GM19035 (cell line): ENCODE measurements at regions not wholly inside any gene's neighbourhood (a gene's known extent, or its start where the extent isn't known, plus 50 kb on each side); places are given as distances from the start of the nearest gene placed in this dataset.

Experiments
- ATAC-seq: cut with Tn5 transposase; IDR thresholded peaks from one replicate; pipeline ENCODE4 v1.9.1; 2021; ENCODE audit not compliant: unreplicated experiment

DNA sequence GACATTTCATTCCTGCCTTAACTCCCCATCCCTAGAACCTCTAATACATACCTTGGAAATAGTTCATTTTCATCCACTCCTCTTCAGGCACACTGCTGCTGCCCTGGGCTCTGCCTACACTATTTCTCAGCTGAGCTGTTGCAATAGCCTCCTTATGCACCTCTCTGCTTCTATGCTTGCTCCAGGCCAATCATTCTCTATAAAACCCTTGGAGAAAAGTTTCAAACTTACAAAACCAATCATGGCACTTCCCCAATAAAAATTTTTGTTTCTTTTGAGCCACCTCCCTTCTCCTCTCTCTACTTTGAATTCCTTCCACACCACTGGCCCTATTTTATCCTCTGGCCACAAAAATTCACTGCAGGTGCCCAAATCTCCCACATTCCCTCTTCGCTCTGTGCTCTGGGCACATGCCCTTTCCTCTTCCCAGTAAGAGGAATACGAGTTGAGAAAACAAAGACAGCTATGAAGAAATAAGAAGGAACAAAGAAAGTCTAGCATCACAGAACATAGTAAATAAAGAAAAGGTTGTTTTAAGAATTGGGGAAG, 301.4 kb downstream of the ELAVL2 start:
- ATAC-seq = no peak

DNA sequence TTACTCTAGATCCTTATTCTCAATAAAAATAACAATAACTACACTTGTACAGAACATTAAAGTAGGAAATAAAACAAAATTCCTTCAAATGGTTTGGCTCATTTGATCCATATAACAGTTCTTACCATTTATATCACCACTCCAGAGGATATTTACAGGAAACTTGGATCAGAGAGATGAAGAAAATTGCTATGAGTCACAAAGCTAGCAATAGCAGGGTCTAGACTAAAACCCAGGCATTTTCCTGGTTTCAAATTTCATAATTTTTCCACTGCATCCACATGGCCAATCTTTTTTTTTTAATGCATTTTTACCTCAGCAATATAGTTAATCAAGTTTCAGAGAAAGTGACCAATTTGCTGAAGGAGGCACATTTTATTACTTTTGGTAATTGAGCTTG, 299.2 kb downstream of the ELAVL2 start:
- ATAC-seq = no peak

DNA sequence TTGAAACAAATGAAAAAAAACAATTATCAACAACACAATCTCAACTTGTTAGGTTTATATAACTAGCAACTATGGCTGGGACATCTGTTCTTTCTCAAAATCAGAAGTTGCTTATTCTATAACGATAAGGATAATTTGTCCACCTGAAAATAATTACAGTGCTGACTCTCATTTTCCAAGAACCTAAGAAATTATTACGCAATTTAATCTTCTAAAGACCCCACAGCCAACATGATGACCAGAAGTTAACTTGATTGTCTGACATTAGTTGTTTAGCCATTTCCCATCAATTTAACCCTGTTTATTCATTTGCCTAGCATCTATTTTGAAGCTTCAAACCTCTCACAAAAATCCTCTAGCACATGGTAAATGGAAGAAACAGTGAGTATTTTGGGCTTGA, 293.8 kb downstream of the ELAVL2 start:
- no peak for ATAC-seq

DNA sequence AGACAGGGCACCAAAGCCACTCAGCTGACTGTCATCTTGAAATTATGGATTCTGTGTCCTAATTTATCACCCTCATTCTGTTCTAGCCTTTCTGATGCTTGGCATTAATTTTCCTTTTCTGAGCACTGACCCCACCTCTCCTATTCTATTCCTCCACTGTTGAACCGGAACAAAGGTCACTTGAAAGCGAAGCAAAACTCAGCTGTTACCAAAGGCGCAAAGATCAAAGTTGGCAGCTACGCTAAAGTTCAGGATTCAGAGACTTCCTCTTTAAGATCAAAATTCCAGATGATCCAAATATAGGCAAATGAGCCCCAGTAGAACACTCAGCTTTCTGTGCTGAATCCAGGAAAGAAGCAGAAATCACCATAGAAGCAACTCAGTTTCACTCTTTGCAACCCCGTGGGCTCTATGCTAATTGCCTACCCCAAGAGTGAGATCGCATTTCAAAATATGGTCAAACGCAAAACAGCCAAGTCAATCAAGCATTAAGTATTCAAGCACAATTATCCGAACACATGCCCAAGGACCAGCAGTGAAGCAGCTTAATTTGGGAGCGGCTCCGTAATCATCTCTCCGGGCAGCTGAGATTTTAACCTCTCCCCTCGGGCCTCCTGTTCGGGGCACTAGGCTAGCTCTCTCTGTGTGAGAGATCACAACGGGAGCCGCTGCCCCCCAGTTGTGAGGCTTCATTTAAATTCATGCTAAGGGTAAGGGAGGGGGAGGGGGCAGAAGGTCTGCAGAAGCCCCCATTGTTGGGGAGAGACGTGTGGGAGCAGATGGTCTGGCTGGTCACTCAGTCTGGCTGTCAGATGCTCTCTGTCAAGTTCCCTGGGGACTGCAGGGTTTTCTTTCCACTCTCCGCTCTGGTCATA, 288.6 kb downstream of the ELAVL2 start:
- ATAC-seq = no peak

GRCh38 chr9:23538067-23538402, 288.0 kb downstream of the ELAVL2 start:
- ATAC-seq = no peak

GRCh38 chr9:23538461-23539003, 287.5 kb downstream of the ELAVL2 start:
- ATAC-seq = no peak

DNA sequence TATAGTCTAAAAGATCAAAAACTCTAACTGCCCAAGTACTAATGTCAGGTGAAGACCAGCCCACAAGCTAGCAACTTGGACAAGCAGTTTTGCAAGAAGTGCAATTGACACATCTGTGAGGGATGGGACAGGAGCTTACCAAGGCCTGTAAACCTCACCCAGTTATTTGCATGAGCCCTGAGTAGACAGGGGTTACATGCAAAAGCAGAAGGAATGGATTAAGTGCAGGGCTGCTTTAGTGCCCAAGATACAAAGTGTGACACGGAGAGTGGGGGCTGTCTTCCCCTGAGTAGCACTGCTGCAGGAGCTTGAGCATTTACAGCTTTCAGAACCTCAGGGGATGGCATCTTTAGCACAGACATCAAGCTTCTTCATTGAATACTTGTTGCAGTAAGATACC, 286.7 kb downstream of the ELAVL2 start:
- no peak for ATAC-seq

- ATAC-seq = no peak
Measured at GRCh38 chr9:23541976-23542375, 284.1 kb downstream of the ELAVL2 start.

- ATAC-seq = no peak
Measured at GRCh38 chr9:23542438-23542837, 283.6 kb downstream of the ELAVL2 start.

GRCh38 chr9:23542927-23543326, 283.1 kb downstream of the ELAVL2 start:
- ATAC-seq = no peak

DNA sequence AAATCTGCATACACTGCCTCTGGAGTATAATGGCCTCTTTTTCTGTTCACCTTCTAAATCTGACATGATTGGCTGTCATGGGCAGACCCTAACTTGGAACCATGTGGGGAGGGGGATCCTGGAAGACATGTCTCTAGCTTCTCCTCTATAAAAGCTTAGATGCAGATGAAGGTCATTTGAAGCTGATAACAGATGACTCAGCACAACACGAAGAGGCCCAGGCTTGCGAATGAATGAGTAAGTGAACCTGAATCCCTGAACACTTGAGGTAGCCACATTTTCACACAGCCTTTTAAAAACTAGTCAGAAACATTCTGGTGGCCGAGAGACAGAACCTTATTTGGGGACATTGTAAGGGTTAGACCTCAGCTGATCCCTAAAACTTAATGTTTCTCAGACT, 282.6 kb downstream of the ELAVL2 start:
- no peak for ATAC-seq

- ATAC-seq = no peak
Measured at GRCh38 chr9:23545728-23546127, 280.3 kb downstream of the ELAVL2 start.

DNA sequence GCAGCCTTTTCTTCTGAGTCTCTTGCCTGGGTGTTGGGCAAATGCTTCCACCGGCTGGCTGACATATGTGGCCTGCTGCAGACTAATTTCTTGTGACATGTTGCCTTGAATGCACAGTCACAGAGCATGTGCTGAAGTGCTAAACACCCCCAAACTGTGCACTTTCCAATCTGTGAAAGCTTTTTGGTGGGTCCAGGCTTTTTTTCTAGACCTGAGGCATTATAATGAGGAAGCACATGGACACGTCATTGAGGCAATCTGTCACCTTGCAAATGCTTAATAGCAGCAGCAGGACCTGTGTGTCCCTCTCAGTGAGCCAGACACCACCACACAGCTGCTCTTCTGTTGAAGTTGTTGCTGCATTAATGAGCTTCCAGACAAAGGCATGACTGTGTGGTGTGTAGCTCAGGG, 274.7 kb downstream of the ELAVL2 start:
- ATAC-seq = no peak

- ATAC-seq = no peak
Measured at GRCh38 chr9:23551929-23552707, 273.9 kb downstream of the ELAVL2 start.

DNA sequence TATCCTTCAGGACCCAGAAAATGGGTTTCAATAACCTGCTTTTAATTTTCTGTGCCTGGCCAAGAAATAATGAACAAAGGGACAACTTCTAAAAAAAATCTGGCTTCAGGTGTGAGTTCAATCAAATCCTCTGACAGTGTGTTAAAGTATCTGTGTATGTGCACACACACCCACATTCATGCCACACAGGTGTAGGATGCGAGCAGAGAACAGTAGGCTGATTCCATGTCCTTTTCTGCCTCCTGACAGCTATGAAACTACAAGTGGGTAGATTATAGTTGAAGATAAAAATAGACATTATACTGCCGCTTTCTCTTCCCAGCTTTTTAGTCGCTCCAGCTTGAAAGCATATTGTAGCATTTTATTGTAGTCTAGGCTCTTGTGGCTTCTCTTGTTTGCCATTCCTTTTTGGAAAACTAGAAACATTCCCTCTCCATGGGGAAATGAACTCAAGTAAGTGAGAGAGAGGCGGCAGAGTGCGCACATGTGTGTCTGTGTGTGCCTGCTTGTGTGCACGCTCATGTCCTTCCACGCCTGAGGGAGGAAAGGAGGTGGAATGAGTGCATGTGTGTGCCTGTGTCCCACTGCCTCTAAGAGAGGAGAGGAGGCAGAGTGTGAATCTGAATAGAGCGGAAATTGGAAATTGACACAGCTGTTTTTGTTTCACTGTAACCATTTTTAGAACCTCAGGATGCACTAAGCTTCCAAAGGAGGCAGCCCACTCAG, 273.0 kb downstream of the ELAVL2 start:
- ATAC-seq = no peak

DNA sequence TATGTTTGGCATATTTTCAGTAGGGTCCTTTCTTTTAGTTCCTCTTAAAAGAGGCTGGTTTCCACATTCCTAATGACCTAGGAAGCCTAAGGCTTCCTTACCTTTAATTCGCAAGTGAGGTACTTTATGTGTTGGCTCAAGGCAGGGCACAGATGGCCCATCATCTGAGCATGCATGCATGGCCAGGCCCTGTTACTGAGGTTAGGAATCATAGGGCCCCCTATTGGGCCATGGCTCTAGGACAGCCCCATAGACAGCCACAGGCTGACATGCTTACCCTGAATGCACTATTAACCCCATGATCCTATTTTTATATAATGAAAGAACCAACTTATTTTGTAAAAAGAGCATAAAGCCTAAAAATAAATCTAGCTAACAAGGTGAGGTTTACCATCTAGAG, 271.4 kb downstream of the ELAVL2 start:
- no peak for ATAC-seq

DNA sequence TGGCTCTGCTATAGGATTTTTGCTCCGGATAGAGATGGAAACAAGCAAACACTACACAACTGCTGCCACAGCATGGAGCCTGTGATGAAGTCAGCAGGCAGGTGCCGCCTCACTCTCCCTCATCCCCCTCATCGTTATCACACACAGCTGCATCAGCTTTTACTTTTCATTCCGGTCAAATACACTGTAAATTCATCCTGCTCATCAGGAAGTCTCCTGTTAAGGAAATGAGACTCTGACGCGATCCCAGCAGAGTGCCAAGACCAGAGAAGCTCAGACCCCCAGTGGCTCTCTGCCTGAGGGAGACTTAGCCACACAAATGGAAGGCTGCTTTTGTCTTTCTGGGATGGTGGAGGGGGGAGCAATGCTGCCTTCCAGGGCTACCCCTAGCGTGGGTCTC, 270.2 kb downstream of the ELAVL2 start:
- ATAC-seq = no peak

DNA sequence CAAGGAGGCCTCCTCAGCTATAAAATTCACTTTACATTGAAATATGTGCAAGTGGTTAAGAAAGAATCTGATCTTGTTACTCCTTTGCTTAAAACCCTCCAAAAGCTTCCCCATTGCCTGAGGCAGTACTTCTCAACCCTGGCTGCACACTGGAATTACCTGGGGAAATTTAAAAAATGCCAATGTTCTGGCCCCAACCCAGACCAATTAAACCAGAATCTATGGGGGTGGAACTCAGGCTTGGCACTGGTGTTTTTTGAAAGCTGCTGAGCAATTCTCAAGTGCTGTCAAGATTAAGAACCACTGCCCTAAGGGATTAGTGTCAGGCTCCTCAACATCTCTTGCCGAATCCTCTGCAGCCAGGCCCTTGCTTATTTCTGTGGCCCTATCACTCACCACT, 269.6 kb downstream of the ELAVL2 start:
- ATAC-seq = no peak

- no peak for ATAC-seq
Measured at GRCh38 chr9:23557689-23558088, 268.4 kb downstream of the ELAVL2 start.

DNA sequence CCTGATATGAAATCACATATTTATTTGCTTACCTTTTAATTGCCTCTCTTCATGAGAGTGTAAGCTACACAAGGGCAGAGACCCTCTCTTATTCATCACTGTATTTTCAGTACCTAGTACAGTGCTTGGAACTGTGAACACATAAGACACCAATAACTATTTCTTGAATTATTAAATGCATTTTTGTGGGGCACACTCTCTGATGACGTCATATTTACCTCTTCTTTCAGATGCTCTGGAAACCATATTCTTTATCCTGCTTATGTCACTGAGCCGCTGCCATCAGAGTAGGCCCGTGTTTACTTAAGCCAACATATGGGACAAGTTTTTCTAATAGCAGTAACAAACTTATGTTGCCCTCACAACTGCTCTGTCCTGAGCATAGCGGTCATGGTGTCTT, 266.5 kb downstream of the ELAVL2 start:
- no peak for ATAC-seq

- ATAC-seq = no peak
Measured at GRCh38 chr9:23563517-23563916, 262.5 kb downstream of the ELAVL2 start.
